HG03521 (cell line): ENCODE measurements at regions not wholly inside any gene's neighbourhood (a gene's known extent, or its start where the extent isn't known, plus 50 kb on each side); places are given as distances from the start of the nearest gene placed in this dataset.

Experiments
- ATAC-seq: cut with Tn5 transposase; IDR thresholded peaks from one replicate; pipeline ENCODE4 v1.9.1; 2021; ENCODE audit warnings: mild to moderate bottlenecking, moderate library complexity; ENCODE audit not compliant: unreplicated experiment

DNA sequence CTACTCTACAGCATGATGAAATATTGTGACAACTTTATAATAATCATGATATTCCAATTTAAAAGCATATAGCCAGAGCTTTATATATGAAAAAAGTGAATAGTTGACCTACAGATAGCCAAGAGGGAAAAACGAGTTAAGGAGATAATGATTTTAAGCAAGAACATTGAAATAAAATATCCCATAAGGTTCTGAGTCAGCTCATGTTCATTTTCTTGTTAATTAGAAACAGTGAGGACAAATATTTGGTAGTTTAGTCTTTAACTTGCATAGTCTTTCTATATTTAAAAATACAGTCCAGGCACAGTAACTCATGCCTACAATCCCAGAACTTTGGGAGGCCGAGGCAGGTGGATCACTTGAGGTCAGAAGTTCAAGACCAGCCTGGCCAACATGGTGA lies 55.8 kb upstream of the CDH6 start:
- ATAC-seq: no peak

DNA sequence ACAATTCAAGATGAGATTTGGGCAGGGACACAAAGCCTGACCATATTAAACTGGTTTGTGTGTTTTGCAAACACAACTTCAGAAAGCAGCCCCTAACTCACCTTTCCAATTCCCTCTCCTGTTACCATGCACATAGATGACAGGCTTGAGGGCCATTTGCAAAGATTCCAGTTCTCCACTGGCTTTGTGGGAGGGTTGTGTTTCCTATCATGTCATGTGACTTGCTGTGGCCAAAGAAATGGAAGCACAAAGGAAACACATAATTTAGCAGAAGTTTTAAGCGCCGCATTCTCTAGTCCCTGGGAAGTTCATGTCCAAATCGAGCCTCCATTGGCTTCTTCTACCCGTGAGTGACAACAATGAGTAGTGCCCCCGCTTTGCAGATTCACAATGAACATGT lies 57.9 kb upstream of the CDH6 start:
- ATAC-seq: no peak

DNA sequence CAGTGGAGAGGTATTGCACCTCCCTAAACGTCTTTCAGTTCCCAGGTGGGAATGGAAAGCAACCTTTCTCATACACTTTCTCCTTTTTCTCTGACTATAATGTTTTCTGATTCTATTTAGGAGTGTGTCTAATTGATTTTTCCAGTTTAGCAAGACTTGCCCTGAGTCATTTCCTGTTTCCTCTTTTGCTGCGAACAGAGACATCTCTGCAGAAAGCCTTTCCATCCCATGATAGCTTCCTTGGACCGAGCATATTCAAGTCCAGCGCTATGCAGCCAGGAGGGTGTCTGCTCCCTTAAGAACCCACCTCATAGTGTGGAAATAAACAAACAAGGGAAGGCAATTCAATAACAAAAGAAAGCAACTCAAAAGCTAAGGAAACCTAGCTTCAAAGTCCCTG lies 60.0 kb upstream of the CDH6 start:
- ATAC-seq: no peak

DNA sequence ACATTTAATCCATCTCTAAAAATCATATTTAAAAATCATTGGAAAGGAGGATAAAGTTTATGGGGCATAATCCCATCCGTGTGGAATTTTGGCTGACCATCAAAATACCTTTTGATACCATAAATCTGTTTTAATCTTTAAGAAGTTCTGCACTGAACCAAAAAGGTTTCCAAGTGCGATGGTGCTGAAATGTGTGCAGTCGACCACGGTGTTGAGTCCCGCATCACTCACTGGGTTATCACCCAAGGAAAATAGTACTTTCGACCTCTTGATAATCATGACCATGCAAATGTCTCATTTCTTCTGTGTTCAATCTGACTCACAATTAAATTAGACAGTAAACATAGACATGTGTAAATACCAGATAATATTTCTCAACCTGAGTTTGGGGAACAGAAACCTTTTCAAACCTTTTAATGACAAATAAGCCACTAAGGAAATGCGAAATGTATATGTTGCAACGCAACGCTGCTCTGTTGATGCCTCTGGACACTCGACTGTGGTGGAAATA lies 62.0 kb upstream of the CDH6 start:
- no peak for ATAC-seq

DNA sequence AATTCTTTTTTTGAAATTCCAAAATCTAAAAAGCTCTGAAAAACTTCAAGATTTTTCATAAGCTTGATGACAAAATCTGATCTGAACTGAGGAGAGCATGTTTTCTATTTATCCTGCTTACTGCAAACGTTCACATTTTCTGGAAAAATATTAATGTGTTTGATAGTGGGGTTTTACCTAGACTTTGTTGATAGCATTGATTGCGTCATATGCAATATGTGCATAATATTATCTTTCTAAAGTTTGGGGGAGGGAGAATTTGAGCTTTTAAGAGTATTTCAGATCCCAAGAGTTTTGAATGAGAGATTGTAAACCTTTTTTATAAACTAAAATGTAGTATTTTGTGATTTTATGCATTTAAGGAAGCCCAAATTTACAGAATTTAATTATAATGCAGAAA lies 62.8 kb upstream of the CDH6 start:
- no peak for ATAC-seq

DNA sequence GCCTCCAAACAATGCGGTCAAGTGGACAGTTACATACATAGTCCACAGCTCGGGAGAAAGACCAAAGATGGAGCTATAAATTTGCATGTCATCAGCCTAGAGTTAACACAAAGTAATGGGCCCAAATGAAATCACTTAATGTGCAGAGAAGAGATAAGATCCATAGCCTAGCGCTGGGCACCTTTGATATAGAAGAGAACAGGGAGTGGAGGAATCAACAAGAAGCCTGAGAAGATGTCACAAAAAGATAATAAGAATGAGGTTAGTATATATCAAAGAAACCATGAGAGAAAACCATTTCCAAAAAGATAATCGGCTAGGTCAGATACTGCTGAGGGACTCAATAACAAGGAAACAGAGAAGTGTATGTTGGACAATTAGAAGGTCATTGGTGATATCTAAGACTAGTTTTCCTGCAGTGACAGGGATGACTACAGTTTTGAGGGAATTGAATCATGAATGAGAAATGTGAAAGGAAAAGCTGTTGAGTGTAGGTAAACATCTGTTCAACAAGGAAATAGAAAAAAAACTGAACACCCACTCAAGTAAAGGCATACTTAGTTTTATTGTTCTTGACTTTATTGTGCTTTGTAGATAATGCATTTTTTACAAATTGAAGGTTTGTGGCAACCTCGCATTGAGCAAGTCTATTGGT lies 68.7 kb upstream of the CDH6 start:
- ATAC-seq: no peak

DNA sequence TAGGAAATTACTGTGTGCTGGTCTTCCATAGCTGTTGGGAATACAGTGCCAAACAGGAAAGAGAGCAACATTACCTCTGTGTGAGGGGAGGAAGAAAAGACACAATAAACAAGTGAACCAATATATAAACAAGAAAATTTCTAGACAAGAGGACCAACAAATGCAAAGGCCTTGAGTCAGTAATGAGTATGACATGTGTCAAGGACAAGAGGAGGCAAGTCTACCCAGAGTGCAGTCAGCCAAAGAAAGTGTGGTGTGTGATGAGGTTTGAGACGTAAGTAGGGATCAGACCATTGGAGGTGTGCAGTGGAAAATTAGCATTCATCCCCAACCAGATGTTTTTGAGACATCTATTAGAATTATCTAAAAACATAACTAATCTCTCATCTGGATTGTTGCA lies 69.5 kb upstream of the CDH6 start:
- ATAC-seq: no peak

DNA sequence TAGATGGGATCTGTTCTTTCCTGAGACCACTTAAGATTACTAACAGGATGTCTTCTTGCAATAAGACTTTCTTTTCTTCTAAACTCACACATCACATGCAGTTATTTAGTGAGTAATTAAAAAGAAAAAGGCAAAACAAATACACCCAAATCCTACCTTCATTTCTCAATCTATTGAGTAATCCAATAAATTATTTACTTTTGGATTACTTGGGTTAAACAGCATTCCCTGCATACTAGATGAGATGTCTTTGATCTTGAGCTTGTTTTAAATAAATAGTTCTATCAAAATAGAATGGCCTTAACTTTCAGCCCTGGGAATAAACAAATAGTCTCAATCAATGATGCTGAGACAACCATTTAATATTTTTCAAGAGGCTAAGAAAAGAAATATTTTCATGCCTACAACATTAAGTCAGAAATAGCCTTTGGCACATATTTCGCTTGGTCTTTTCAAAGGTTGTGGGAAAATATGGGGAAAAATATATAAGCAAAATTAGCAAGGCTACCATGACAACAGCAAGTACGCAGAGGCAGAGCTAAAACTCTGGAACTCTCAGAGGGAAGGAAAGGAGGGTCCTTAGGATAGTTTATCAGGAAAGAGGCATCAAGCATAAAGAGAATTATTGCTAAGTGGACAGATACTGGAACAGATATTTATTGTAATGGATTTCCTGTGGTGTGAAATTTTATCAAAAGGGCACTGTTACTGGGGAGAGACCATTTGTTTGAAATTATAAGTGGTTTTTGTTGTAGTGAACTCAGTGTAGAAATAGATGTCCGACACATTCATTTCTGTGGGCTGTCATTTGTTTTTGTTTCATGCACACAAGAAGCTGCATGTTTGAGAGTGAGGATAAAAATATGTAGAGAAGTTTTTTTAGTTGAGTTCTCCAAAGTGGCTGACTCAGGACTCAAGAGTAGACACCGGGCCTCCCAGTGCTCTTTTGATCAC lies 70.2 kb upstream of the CDH6 start:
- no peak for ATAC-seq

DNA sequence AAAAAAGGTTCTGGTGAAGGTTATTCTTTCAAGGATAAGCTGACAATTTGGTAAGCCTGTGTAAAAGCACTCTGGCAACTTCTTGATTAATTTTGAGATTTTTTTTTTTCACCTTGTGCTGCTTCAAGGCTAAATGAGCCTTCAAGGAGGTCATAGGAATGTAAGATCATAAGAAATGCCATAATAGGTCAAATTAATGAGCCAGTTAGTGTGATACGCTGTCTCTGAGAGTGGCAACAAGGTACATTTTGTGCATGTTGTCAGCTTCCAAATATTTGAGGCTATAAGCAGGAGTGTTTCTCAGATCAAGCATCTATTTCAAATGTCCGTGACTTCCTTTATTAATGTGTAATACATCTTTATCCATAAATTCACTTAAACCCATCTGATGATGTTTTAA lies 72.3 kb upstream of the CDH6 start:
- no peak for ATAC-seq

DNA sequence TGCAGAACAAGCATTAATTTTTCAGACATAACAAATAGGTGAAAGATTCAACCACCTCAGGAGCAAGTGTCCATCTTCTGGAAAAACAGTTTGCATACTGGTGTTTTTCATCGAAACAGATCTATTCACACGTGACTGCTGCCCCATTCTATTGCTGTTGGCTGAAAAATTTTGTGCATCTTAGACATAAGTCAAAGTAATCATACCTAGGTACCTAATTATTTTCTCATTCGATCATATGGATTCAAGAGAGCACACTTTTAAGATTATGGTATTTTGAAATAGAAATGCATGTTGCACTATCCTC lies 72.9 kb upstream of the CDH6 start:
- ATAC-seq: no peak

DNA sequence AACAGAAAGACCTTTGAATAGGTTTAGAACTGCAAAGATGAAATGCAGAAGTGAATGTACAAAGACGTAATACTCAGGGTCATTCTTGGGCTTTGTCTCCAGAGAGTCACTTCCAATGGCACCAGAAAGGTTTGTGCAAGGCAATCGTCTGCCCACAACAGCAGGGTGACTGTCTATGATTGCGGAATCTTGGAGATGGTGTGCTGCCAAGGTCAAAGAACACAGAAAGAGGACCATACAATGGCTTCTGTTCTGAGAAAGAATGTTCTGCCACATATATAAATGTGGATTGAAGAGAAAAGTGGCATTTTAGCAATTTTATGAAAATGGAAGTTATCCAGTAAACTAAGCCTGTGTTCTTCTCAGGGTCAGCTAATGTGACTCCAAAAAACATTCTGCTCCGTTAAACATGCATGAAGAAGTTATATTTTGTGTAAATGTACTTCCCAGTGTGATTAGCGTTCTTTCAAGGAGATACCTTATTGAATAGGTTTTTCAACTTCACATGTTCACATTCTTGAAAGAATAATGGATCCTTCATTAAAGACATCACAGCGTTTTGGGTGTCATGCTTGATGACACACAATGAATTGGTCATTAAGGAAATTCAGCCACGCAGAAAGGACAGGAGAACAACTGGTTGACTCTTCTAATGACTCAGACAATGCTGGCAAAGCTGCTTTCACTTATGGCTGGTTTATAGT lies 73.4 kb upstream of the CDH6 start:
- no peak for ATAC-seq

DNA sequence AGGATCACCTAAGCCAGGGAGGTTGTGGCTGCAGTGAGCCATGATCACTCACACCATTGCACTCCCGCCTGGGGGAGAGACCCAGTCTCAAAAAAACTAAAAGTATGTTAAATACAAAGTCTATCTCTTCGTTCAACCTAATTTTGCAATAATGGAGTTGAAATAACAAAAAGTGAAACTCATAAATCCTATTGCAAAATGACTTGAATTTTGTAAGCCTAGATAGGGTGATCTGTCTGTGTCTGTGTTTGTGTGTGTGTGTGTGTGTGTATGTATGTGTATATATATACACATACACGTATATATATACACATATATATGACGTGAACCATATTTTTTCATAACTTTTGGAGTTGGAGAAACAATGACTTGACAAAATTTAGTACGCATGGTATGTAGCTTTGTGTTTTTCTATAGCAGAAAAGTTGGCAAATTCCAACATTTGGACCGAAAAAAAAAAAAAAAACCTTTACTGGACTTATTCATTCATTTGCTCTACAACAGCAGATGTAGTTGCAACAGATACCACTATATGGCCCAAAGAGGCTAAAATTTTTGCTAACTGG lies 76.9 kb upstream of the CDH6 start:
- ATAC-seq: no peak

DNA sequence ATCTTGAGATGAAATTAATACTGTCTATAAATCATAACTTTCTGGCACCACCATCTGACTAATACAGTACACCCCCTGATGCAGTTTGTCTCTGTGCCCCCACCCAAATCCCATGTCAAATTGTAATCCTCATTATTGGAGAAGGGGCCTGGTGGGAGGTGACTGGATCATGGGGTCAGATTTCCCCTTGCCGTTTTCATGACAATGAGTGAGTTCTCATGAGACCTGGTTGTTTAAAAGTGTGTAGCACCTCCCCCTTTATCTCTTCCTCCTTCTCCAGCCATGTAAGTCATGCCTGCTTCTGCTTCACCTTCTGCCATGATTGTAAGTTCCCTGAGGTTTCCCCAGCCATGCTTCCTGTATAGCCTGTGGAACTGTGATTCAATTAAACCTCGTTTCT lies 78.7 kb upstream of the CDH6 start:
- ATAC-seq: no peak

DNA sequence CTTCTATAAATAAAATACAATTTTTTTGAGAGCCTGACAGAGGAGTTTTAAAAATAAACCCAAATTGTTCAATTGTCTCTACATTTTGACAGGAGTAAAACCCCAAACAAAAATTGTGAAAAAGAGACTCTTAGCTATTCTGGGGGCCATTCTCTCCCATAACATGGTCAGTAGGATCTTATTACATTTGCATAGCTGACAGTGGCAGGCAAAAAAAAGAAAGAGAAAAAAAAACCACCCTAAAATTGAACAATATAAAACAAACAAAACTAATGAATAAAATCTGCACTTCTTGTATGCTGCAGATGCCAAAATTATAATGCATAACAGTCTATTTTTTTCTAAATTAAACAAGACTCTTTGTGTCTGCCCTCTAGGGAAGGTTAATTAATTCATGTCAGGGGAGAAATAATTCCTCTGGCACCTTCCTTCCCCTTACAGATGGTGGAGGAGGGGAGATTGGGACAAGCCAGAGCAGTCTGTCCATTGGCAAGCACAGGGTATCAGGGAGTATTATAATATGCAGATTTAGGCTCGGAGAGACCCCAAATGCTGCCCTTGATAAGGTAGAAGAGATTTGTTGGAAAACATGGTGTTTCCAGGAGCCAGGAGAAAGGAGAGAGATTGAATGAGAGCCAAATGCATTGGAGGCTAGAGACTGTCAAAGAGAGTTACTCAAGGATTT lies 79.7 kb upstream of the CDH6 start:
- no peak for ATAC-seq

DNA sequence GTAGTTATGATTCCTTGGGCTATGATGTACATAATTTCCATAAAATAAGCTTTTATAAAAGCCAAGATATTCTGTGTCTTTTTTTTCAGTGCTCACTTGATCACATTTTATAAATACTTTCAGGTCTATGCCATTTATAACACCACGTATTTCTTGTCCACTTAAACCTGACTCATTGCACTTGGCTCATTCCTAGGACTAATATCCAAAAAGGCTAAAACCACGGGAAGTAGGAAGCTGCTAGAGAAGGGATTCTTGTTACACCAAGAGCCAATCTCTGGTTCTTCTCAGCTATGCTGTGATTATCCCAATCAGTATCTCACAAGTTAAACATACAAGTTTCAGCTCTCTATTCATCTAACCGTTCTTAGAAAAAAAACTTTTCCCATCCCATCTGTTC lies 80.4 kb upstream of the CDH6 start:
- ATAC-seq: no peak

DNA sequence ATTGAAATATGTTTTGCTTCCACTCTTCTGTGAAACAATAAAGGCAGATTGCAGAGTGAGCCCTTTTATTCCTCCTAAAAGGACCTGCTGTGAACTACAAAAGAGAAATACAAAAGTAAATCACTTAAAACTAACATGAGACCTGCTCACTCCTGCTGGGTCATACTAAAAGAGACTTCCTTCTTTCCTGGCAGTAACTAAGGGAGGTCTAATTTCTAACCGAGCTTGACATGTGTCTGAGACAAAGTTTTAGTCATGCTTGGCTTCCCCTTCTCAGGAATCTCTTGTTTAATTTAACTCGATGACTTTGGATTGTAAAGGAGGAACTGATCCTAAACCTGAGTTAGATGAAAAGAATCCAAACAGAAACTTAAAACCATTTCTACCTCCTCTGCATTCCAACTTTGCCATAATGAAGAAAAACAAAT lies 86.4 kb upstream of the CDH6 start:
- no peak for ATAC-seq

DNA sequence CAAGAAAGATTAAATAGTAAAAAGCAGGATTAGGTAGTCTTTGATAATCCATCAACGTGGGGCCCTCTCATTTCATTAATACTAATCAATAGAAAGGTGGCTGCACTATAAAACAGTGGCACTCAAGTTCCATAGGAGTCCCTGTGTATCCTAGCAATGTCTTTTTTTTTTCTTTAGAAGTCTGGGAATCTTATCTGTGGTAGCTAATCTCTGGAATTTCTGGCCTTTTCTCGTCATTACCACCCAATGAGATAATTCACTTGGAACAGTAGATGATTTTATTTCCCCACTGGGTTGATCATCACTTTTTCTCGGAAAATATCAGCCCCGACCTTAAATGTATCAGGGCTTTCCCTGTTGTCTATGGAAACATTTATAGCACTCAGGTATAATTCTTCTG lies 86.8 kb upstream of the CDH6 start:
- no peak for ATAC-seq

DNA sequence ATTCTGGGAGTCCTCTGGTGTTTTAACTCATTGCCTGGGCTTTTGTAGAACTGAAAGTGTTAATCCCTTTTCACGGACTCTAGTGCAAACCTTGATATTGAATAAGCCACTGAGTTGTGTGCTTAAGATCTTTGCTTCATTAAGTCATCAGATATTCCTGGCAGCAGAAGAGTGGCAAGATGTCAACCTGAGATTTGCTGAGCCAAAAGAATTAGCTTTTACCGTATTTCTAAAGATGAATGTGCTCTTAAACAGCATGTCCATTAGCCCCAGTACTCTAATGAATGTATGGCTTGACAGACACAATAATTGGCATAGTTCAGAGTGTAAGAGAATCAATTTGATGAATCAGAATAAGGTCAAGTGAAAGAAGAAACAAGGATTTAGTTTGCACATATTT lies 87.2 kb upstream of the CDH6 start:
- no peak for ATAC-seq

DNA sequence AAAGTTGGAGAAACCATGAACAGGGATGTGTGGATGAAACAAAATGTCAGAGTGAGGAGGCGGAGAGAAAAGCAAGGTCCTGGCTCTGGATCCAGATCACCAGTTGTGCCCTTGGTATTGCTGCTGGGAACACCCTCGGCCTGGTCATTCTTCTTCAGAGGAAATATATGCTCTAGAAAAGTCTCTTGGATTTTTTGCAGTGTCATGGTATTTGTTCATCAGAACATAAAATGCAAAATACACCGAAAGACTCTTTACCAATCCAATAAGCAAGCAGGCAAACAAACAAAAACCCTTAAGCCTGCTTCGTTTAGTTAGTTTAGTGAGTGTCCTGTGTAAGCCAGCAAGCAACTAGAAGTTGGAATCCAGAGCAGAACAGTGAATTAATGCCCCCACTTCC lies 88.7 kb upstream of the CDH6 start:
- no peak for ATAC-seq

DNA sequence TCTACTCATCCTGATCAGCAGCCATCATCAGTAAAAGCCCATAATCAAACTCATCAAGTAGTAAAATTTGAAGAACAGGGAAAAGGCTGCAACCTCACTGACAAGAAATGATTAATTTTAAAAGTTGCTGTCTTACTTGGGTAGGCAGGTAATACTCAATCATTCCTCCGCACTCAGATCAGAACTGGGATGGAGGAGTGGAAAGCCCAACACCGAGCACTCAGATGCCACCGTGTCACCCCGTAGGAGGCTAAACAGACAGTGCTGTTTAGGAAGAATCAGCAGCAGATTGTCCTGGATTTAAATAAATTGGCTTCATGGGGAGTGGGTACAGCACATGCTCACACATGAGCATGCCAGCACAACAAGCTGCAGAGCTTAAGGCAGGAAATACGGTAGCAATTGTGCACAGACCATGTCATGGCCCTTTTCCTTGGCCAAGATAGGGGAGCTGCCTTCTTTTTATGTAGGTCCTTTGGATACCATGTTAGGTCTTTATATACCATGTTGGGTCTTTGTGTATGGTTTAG lies 92.6 kb upstream of the CDH6 start:
- no peak for ATAC-seq
